ENCODE measurements at regions not wholly inside any gene's neighbourhood (a gene's known extent, or its start where the extent isn't known, plus 50 kb on each side); places are given as distances from the start of the nearest gene placed in this dataset.

DNA sequence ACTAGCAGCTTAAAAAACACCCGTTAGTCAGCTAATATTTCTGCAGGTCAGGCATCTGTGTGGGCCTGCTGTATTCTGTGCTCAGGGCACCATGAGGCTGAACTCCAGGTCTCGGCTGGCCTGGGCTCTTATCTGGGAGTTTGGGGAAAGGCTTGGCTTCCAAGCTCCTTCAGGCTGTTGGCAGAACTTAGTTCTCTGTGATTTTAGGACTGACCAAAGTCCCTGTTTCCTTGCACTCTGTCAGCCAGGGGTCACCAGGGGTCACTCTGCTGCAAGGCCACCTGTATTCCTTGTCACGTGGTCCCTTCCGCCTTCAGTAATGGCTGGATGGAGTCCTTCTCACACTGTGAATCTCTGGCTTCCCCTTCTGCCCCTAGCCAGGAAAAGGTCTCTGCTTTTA, 586.4 kb downstream of the AACS start:
- no peak overlapping the region for H3K18ac ChIP-seq (ENCODE audit: extremely low read depth, low read length)
- H3K9ac ChIP-seq (replicated peaks in 1 of 4; ENCODE audit: extremely low read depth in 1 of 4, low read depth in 3 of 4, low read length in 3 of 4) = no peak overlapping the region
- no peak overlapping the region for H4K5ac ChIP-seq (ENCODE audit: insufficient read length, low read depth, low read length)
- no peak overlapping the region for H2BK20ac ChIP-seq (ENCODE audit: low read length)
- H3K4me2 ChIP-seq (ENCODE audit: insufficient read depth in 1 of 2, low read depth in 2 of 2, low read length in 2 of 2) = no peak overlapping the region
- no peak overlapping the region for H2AK5ac ChIP-seq (ENCODE audit: low read depth, low read length)
- H3K4me1 ChIP-seq (replicated peaks in 1 of 4; ENCODE audit: control insufficient read depth in 3 of 4, insufficient read depth in 4 of 4, low read length in 3 of 4) = no peaks in the 10 kb centered on the region
- no peak overlapping the region for H2AFZ ChIP-seq (ENCODE audit: low read length)
- peaks cover 4 to 11% (median 5%) of the 10 kb centered on the region in 4 experiments; a peak in 5 of 8 replicates for H3K36me3 ChIP-seq (ENCODE audit: control insufficient read depth in 2 of 4, insufficient read depth in 4 of 4, low read length in 3 of 4)
- FAIRE-seq (no peak), DNase-seq (ENCODE audit: low read depth in 1 of 2, low spot score in 2 of 2) (no peak)
- no peak overlapping the region for H2BK5ac ChIP-seq (ENCODE audit: low read depth, low read length)
- no peaks in the 10 kb centered on the region for H3K79me2 ChIP-seq (ENCODE audit: control insufficient read depth in 1 of 2, insufficient read depth in 2 of 2, low read length in 2 of 2)
- H4K8ac ChIP-seq (ENCODE audit: extremely low read depth, insufficient read depth, low read length) = no peak overlapping the region
- H4K91ac ChIP-seq (replicated peaks; ENCODE audit: insufficient read length, low read length) = no peak overlapping the region
- no peaks in the 10 kb centered on the region for H3K9me3 ChIP-seq (ENCODE audit: insufficient read depth in 2 of 2, low read depth in 1 of 2, low read length in 1 of 2)
- no peak overlapping the region for H3K23ac ChIP-seq (ENCODE audit: insufficient read length)
- no peak overlapping the region for H3K56ac ChIP-seq (replicated peaks; ENCODE audit: insufficient read length, low read depth, low read length)
- H2BK120ac ChIP-seq (replicated peaks; ENCODE audit: low read depth, low read length) = no peak overlapping the region
- H3K27me3 ChIP-seq (replicated peaks in 1 of 4; ENCODE audit: control insufficient read depth in 3 of 4, extremely low read depth in 1 of 4, insufficient read depth in 3 of 4, low read length in 3 of 4) = no peaks in the 10 kb centered on the region
- ChIA-PET POLR2A (ENCODE audit: partially characterized antibody) (no interaction called here), CTCF (ENCODE audit: partially characterized antibody) (interaction anchor here (0.6 to 4.0 kb wide), 6 partner anchors 10 to 34 kb away, joined by 3 to 15 read pairs (median 3); no protein-coding TSS in a partner anchor)
- H2BK12ac ChIP-seq (ENCODE audit: low read depth, low read length) = no peak overlapping the region
- no peak overlapping the region for H3K4me3 ChIP-seq (ENCODE audit: extremely low read depth in 1 of 4, insufficient read depth in 2 of 4, low read depth in 3 of 4, low read length in 4 of 4)
- H3K14ac ChIP-seq (ENCODE audit: insufficient read length) = no peak overlapping the region
- no peaks in the 10 kb centered on the region for H3K79me1 ChIP-seq (ENCODE audit: low read depth, low read length)
- H3K27ac ChIP-seq (ENCODE audit: low read depth, low read length) = no peak overlapping the region
- WGBS, 2 experiments (ENCODE audit: extremely low coverage in 1 of 2, insufficient coverage in 1 of 2, insufficient read length in 1 of 2, insufficient replicate concordance in 2 of 2, low coverage in 1 of 2, low lambda C conversion rate in 2 of 2, missing lambda C conversion rate in 1 of 2) = 81% methylated on average over 4 of the region's 4 CpGs; no CpG with 5 or more reads in 1 of the 2 experiments
- peaks cover 0 to 3% of the 10 kb centered on the region in 2 experiments for H4K20me1 ChIP-seq (replicated peaks in 1 of 2; ENCODE audit: control insufficient read depth in 1 of 2, insufficient read depth in 2 of 2, low read length in 2 of 2)
- H3K23me2 ChIP-seq (ENCODE audit: low read depth, low read length) = no peaks in the 10 kb centered on the region
- no peak overlapping the region for H3K4ac ChIP-seq (replicated peaks; ENCODE audit: insufficient read length, low read depth, low read length)
- no peak overlapping the region for H2BK15ac ChIP-seq (ENCODE audit: low read length)
- no peak for TF ChIP-seq SUZ12 (IDR thresholded peaks at IDR 0.05; ENCODE audit: low read length)
- no peak for TF ChIP-seq NRF1 (IDR thresholded peaks at IDR 0.05; ENCODE audit: low read depth, low read length)
- TF ChIP-seq TEAD4 (IDR thresholded peaks at IDR 0.05; ENCODE audit: low read depth, low read length) = no peak
- TF ChIP-seq POU5F1 (IDR thresholded peaks at IDR 0.05; ENCODE audit: low read depth, low read length) = no peak
- TF ChIP-seq ZNF274 (IDR thresholded peaks at IDR 0.05; ENCODE audit: borderline replicate concordance, extremely low read depth, low read length) = no peak
- TF ChIP-seq PHF8 (conservative IDR thresholded peaks at IDR 0.05; ENCODE audit: low read depth, low read length) = no peak
- TF ChIP-seq CBX8 (IDR thresholded peaks at IDR 0.05; ENCODE audit: borderline replicate concordance, low read depth, low read length) = no peak
- TF ChIP-seq KDM4A (IDR thresholded peaks at IDR 0.05; ENCODE audit: low read depth, low read length, severe bottlenecking) = no peak
- no peak for TF ChIP-seq SIX5 (IDR thresholded peaks at IDR 0.05; ENCODE audit: low read depth, low read length)
- TF ChIP-seq GTF2F1 (IDR thresholded peaks at IDR 0.05; ENCODE audit: borderline replicate concordance, low read depth, low read length) = no peak
- TF ChIP-seq SAP30 (IDR thresholded peaks at IDR 0.05; ENCODE audit: insufficient read depth, insufficient replicate concordance, low read length) = no peak
- TF ChIP-seq BACH1 (IDR thresholded peaks at IDR 0.05; ENCODE audit: low read length) = no peak
- no peak for TF ChIP-seq RXRA (IDR thresholded peaks at IDR 0.05; ENCODE audit: insufficient read depth, low read depth, low read length)
- no peak for TF ChIP-seq EP300 (IDR thresholded peaks at IDR 0.05; ENCODE audit: borderline replicate concordance in 1 of 2, low read depth in 2 of 2, low read length in 2 of 2)
- TF ChIP-seq CTBP2 (IDR thresholded peaks at IDR 0.05; ENCODE audit: borderline replicate concordance, insufficient read depth, insufficient read length, low read length) = no peak
